Fibroblast of the aortic adventitia (primary cell): ENCODE measurements at regions not wholly inside any gene's neighbourhood (a gene's known extent, or its start where the extent isn't known, plus 50 kb on each side); places are given as distances from the start of the nearest gene placed in this dataset.

ENCODE experiments used
- DNase-seq: peaks from one replicate; pipeline ENCODE4 v3.0.0-alpha.2; 2010; ENCODE audit warnings: low read depth
- H3K4me3 ChIP-seq: 2 replicates; pipeline ENCODE4 v1.5.1; 2011; ENCODE audit warnings: low read depth, mild to moderate bottlenecking, control low read depth, low read length, moderate library complexity
- CTCF ChIP-seq: IDR thresholded peaks from 2 replicates; pipeline ENCODE4 v1.5.1; 2011; ENCODE audit warnings: mild to moderate bottlenecking, low read length, control low read depth, inconsistent platforms; ENCODE audit not compliant: insufficient read depth

- DNase-seq, result peak; percentile 65
- no peak overlapping the region for H3K4me3 ChIP-seq
- no peak for TF ChIP-seq CTCF
These were observed 114.2 kb upstream of the PHACTR1 start for GRCh38 chr6:12602342-12602741.

GRCh38 chr6:12602951-12603672 is 113.5 kb upstream of the PHACTR1 start:
- DNase-seq, result peak; percentile 95
- no peak overlapping the region for H3K4me3 ChIP-seq
- peak; percentile 63 for TF ChIP-seq CTCF

- TF ChIP-seq CTCF, result no peak
- no peak for DNase-seq
- H3K4me3 ChIP-seq, result no peak overlapping the region
These were observed 112.9 kb upstream of the PHACTR1 start for GRCh38 chr6:12603673-12604049.

DNA sequence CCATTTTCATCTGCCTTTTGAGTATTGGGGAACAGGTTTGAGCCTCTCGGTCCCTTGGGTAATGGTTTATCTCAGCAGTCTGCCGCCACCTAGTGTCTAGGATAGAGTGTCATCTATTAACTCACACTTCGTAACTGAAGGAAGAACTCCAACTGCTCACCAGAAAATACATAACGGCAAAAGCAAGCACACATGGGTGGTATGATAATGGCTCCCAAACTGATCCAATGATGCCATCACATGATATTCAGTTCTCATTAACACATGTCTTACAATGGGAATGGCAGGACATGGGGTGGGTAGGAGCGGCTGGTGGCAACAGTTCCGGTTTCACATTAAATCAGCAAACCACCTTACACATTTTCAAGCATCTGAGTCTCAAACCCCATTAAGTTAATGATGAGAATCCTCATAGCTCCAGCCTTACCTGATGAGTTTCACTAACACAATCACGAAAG is 110.7 kb upstream of the PHACTR1 start:
- H3K4me3 ChIP-seq, result no peak overlapping the region
- peak; percentile 69 for TF ChIP-seq CTCF
- DNase-seq, result peak; percentile 79

DNA sequence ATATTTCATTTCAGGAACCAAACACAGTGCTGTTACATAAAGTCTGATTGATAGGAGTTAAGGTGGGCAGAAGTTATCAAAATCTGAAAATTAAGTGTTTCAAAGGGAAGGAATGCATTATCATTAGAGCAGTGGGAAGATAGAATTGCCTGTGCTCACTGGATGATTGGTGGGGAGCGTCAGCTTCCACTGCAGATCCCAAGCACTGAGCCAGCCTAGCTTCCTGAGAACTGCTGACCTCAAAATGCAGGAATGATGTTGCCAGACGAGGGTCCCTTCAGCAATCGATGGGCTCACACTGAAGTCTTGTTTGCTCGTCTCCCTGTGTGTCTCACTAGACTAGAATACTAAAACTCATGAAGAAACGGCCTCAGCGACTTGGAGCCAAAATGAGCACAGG is 110.0 kb upstream of the PHACTR1 start:
- no peak for TF ChIP-seq CTCF
- no peak for DNase-seq
- H3K4me3 ChIP-seq, result no peak overlapping the region

GRCh38 chr6:12608016-12608860 is 108.3 kb upstream of the PHACTR1 start:
- peak; percentile 39 for DNase-seq
- no peak overlapping the region for H3K4me3 ChIP-seq
- no peak for TF ChIP-seq CTCF
